ENCODE measurements at regions not wholly inside any gene's neighbourhood (a gene's known extent, or its start where the extent isn't known, plus 50 kb on each side); places are given as distances from the start of the nearest gene placed in this dataset.

DNA sequence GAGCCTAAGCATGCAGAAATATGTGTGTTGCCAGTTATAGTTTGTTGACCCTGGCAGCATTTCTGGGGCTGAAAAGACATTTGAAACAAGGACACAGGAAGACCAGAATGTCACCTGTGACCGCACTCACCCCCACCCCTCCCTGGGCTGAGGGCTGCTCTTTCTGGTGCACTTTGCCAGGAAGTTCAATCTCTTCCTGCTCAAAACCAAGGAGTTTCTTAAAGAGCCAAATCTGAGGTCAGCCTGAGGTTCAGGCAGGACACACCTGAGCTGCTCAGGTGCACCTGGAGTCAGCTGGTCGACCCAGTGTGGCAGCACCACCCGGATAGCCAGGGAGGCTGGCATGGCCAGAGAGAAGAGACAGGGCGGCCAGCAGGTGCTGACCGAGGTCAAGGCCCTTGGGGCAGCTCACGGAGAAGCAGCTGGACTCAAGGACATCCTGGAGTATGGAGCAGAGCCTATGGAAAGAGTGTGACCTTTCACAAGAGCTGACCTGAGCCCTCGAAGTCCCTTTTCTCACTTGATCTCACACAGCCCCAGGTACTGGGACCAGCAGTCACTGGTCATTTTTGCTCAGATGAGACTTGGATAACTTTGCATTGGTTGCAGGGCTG lies 376.9 kb upstream of the IRX4 start:
- 80% methylated on average over 7 of the region's 7 CpGs for WGBS
- Histone ChIP-seq H3K36me3 (ENCODE audit: control insufficient read depth in 2 of 2, insufficient read depth in 2 of 2, low read length in 1 of 2) (no peaks in the 10 kb centered on the region), H3K27ac (ENCODE audit: low read depth in 1 of 2, low read length in 1 of 2) (no peak overlapping the region), H3K4me3 (ENCODE audit: low read length in 2 of 2) (no peak overlapping the region), H3K27me3 (ENCODE audit: control insufficient read depth in 2 of 2, insufficient read depth in 1 of 2, low read length in 1 of 2) (no peaks in the 10 kb centered on the region), H3K4me1 (ENCODE audit: control insufficient read depth in 2 of 2, insufficient read depth in 2 of 2, low read length in 2 of 2) (no peaks in the 10 kb centered on the region), H3K9me3 (ENCODE audit: control insufficient read depth in 2 of 2, insufficient read depth in 1 of 2, low read length in 1 of 2) (no peaks in the 10 kb centered on the region)
- DNase-seq (ENCODE audit: low read depth in 6 of 9, low spot score in 9 of 9) = no peak

- 83% methylated on average over 8 of the region's 8 CpGs for WGBS
- no peaks in the 10 kb centered on the region for H3K9me3 ChIP-seq (ENCODE audit: control insufficient read depth in 2 of 2, insufficient read depth in 1 of 2, low read length in 1 of 2)
- H3K4me3 ChIP-seq (ENCODE audit: low read length in 2 of 2) = no peak overlapping the region
- no peak overlapping the region for H3K27ac ChIP-seq (ENCODE audit: low read depth in 1 of 2, low read length in 1 of 2)
- no peaks in the 10 kb centered on the region for H3K36me3 ChIP-seq (ENCODE audit: control insufficient read depth in 2 of 2, insufficient read depth in 2 of 2, low read length in 1 of 2)
- DNase-seq (ENCODE audit: low read depth in 6 of 9, low spot score in 9 of 9) = no peak
- H3K27me3 ChIP-seq (ENCODE audit: control insufficient read depth in 2 of 2, insufficient read depth in 1 of 2, low read length in 1 of 2) = no peaks in the 10 kb centered on the region
- no peaks in the 10 kb centered on the region for H3K4me1 ChIP-seq (ENCODE audit: control insufficient read depth in 2 of 2, insufficient read depth in 2 of 2, low read length in 2 of 2)
These were observed 376.1 kb upstream of the IRX4 start for GRCh38 chr5:2258861-2259260.

DNA sequence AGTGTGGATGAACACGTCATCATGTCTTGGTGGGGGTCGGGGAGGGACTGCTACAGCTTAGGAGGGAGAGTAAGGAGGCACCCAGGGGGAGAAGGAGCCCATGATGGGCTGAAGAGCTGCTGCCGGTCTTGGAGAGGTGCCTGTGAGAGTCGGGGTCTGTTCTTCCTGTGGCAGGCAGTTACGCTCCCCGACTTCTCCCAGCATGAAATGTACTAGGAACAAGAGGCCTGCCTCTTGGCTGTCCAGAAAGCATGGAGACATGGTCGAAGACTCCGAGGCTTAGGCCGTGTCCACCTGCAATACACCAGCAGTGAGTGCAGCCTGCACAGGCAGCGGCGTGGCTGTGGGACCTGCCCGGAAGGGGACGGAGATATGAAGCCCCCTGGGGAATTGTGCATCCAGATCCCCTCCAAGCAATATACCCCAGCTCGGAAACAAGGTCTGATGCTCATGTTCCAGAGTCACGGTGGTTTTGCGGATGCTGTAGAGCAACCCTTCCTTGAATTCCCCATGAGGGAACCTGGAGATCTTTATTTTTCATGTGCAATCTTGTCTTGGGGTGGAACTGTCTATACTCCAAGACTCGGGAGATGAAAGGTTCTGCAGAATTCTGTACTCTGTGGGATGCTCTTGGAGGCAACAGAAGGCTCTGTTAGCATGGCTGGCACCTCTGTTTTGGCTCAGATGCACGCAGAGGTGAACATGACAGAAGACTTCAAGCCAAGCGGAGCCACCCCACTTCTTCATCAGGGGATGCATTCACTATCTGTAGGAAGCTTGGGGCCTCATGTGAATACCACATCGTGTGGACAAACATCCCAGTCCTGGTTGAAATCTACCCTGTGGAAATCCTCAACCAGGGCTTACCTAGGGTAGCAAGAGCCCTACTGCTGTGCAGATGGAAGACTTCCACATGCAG lies 374.9 kb upstream of the IRX4 start:
- no peak overlapping the region for H3K4me3 ChIP-seq (ENCODE audit: low read length in 2 of 2)
- 87% methylated on average over 20 of the region's 20 CpGs for WGBS
- no peaks in the 10 kb centered on the region for H3K36me3 ChIP-seq (ENCODE audit: control insufficient read depth in 2 of 2, insufficient read depth in 2 of 2, low read length in 1 of 2)
- H3K27ac ChIP-seq (ENCODE audit: low read depth in 1 of 2, low read length in 1 of 2) = no peak overlapping the region
- H3K9me3 ChIP-seq (ENCODE audit: control insufficient read depth in 2 of 2, insufficient read depth in 1 of 2, low read length in 1 of 2) = no peaks in the 10 kb centered on the region
- no peaks in the 10 kb centered on the region for H3K4me1 ChIP-seq (ENCODE audit: control insufficient read depth in 2 of 2, insufficient read depth in 2 of 2, low read length in 2 of 2)
- DNase-seq (ENCODE audit: low read depth in 6 of 9, low spot score in 9 of 9) = no peak
- H3K27me3 ChIP-seq (ENCODE audit: control insufficient read depth in 2 of 2, insufficient read depth in 1 of 2, low read length in 1 of 2) = no peaks in the 10 kb centered on the region

DNA sequence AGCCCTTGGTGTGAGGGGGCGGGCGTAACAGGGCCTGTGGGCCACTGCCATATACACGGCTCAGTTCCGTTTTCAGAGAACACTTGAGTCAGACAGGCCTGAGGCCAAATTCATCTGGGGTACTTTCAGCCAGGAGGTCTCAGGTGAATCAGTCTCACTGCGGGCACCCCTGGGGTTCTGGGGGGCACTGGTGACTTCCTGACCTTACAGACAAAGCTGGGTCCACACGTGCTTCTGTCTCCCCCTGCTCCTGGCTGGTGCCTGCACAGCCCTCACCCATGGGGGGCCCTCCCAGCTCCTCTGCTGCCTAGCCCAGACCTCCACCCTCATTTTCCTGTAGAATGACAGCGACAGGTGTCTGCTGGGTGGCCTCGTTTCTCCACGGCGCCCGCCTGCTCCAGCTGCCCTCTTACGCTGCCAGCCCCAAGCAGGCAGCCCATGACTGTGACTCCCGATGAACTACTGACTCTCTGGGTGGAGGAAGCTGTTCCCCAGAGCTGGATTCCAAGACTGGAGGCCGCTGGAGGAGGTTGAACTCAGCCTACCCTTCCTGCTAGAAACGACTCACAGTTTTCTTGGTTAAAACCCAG lies 374.1 kb upstream of the IRX4 start:
- Histone ChIP-seq H3K4me3 (ENCODE audit: low read length in 2 of 2) (no peak overlapping the region), H3K36me3 (ENCODE audit: control insufficient read depth in 2 of 2, insufficient read depth in 2 of 2, low read length in 1 of 2) (no peaks in the 10 kb centered on the region), H3K27me3 (ENCODE audit: control insufficient read depth in 2 of 2, insufficient read depth in 1 of 2, low read length in 1 of 2) (no peaks in the 10 kb centered on the region), H3K27ac (ENCODE audit: low read depth in 1 of 2, low read length in 1 of 2) (no peak overlapping the region), H3K9me3 (ENCODE audit: control insufficient read depth in 2 of 2, insufficient read depth in 1 of 2, low read length in 1 of 2) (no peaks in the 10 kb centered on the region), H3K4me1 (ENCODE audit: control insufficient read depth in 2 of 2, insufficient read depth in 2 of 2, low read length in 2 of 2) (no peaks in the 10 kb centered on the region)
- WGBS = 83% methylated on average over 15 of the region's 15 CpGs
- DNase-seq (ENCODE audit: low read depth in 6 of 9, low spot score in 9 of 9) = no peak

DNA sequence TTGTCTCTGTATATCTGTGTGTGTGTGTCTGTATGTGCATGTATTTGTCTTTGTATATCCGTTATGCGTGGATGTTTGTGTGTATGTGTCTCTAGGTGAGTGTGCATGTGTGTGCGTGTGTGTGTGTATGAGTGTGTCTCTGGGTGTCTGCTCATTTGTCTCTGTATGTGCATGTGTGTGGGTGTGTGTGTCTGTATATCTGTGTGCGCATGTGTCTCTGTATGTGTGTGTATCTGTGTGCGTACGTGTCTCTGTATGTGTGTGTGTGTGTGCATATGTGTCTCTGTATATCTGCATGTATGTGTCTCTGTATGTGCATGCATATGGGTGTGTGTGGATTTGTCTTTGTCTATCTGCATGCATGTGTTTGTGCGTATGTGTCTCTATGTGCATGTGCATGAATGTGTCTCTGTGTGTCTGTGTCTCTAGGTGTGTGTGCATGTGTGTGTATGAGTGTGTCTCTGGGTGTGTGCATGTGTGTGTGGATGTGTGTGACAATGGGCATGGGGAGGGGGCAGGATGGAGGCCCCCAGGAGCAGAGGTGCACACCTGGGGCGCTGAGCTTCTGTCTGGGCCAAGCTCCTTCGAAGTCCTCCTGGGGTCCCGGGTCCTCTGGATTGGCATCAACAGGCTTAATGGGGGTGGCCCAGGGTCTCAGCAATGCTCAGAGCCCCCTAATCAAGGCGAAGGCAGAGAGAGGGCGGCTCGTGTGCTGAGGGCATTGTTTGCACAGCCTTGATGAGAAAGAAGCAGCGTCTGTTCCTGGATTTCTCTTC lies 373.4 kb upstream of the IRX4 start:
- no peak for DNase-seq (ENCODE audit: low read depth in 6 of 9, low spot score in 9 of 9)
- H3K36me3 ChIP-seq (ENCODE audit: control insufficient read depth in 2 of 2, insufficient read depth in 2 of 2, low read length in 1 of 2) = no peaks in the 10 kb centered on the region

DNA sequence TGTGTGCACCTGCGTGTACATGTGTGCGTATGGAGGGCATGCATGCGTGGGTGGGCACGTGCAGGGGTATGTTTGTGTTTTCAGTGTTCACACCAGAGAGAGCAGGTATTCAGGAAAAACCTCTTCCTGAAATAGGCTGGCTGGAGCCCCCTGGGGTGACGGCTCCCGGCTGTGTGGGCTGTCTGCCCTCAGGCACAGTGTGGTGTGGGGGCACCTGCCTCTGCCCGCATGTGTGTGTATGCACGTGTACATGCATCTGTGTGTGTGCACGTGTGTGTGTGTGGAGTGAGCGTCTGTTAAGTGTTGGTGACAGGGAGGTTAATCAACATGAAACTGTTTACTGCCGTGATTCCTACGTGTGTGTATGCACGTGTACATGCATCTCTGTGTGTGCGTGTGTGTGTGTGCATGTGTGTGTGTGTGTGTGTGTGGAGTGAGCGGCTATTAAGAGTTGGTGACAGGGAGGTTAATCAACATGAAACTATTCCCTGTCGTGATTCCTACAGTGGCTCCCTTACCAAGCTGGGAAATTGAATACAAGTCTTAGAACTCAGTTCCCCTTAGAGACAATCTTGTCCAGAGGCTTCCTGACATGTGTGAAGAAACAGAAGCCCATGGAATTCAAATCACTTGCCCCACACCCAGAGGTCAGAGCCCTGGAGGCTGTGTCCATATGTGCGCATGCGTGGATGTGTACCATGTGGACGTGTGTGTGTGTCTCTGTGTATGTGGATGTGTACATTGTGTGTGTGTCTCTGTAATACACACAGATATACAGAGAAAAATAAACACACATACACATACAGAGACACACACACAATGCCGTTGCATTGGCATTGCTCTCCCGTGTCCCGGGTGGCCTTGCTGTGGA lies 372.4 kb upstream of the IRX4 start:
- DNase-seq (ENCODE audit: low read depth in 6 of 9, low spot score in 9 of 9) = no peak
- Histone ChIP-seq H3K36me3 (ENCODE audit: control insufficient read depth in 2 of 2, insufficient read depth in 2 of 2, low read length in 1 of 2) (no peaks in the 10 kb centered on the region), H3K27me3 (ENCODE audit: control insufficient read depth in 2 of 2, insufficient read depth in 1 of 2, low read length in 1 of 2) (no peaks in the 10 kb centered on the region), H3K9me3 (ENCODE audit: control insufficient read depth in 2 of 2, insufficient read depth in 1 of 2, low read length in 1 of 2) (no peaks in the 10 kb centered on the region), H3K27ac (ENCODE audit: low read depth in 1 of 2, low read length in 1 of 2) (no peak overlapping the region), H3K4me3 (ENCODE audit: low read length in 2 of 2) (no peak overlapping the region), H3K4me1 (ENCODE audit: control insufficient read depth in 2 of 2, insufficient read depth in 2 of 2, low read length in 2 of 2) (no peaks in the 10 kb centered on the region)
- WGBS = 91% methylated on average over 22 of the region's 22 CpGs

More for the DNA sequence above, 373.4 kb upstream of the IRX4 start:
- 93% methylated on average over 14 of the region's 14 CpGs for WGBS
- Histone ChIP-seq H3K9me3 (ENCODE audit: control insufficient read depth in 2 of 2, insufficient read depth in 1 of 2, low read length in 1 of 2) (no peaks in the 10 kb centered on the region), H3K27me3 (ENCODE audit: control insufficient read depth in 2 of 2, insufficient read depth in 1 of 2, low read length in 1 of 2) (no peaks in the 10 kb centered on the region), H3K27ac (ENCODE audit: low read depth in 1 of 2, low read length in 1 of 2) (no peak overlapping the region), H3K4me1 (ENCODE audit: control insufficient read depth in 2 of 2, insufficient read depth in 2 of 2, low read length in 2 of 2) (no peaks in the 10 kb centered on the region), H3K4me3 (ENCODE audit: low read length in 2 of 2) (no peak overlapping the region)

DNA sequence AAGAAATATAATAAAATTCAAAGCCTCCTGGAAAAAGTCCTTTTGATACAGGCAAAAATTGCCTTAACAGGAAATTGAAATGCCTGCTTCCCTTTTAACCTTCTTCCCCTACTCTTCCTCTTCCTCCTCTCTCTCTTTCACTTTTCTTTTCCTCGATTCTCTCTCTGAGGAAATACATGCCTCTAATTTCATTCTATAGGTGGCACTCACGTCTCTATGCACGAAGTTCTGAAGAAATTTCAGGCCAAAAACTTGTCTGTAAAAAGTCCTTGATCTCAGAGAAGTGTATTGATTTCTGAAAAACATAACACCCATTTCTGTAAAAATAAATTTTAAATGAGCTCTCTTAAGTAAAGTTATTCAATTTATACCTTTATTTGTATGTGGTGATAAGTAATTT lies 371.7 kb upstream of the IRX4 start:
- no peak overlapping the region for H3K27ac ChIP-seq (ENCODE audit: low read depth in 1 of 2, low read length in 1 of 2)
- no peaks in the 10 kb centered on the region for H3K9me3 ChIP-seq (ENCODE audit: control insufficient read depth in 2 of 2, insufficient read depth in 1 of 2, low read length in 1 of 2)
- 54% methylated on average over 3 of the region's 3 CpGs for WGBS
- no peaks in the 10 kb centered on the region for H3K36me3 ChIP-seq (ENCODE audit: control insufficient read depth in 2 of 2, insufficient read depth in 2 of 2, low read length in 1 of 2)
- no peaks in the 10 kb centered on the region for H3K27me3 ChIP-seq (ENCODE audit: control insufficient read depth in 2 of 2, insufficient read depth in 1 of 2, low read length in 1 of 2)
- H3K4me3 ChIP-seq (ENCODE audit: low read length in 2 of 2) = no peak overlapping the region
- DNase-seq (ENCODE audit: low read depth in 6 of 9, low spot score in 9 of 9) = no peak
- no peaks in the 10 kb centered on the region for H3K4me1 ChIP-seq (ENCODE audit: control insufficient read depth in 2 of 2, insufficient read depth in 2 of 2, low read length in 2 of 2)

- Histone ChIP-seq H3K27me3 (ENCODE audit: control insufficient read depth in 2 of 2, insufficient read depth in 1 of 2, low read length in 1 of 2) (no peaks in the 10 kb centered on the region), H3K36me3 (ENCODE audit: control insufficient read depth in 2 of 2, insufficient read depth in 2 of 2, low read length in 1 of 2) (no peaks in the 10 kb centered on the region), H3K4me1 (ENCODE audit: control insufficient read depth in 2 of 2, insufficient read depth in 2 of 2, low read length in 2 of 2) (no peaks in the 10 kb centered on the region), H3K9me3 (ENCODE audit: control insufficient read depth in 2 of 2, insufficient read depth in 1 of 2, low read length in 1 of 2) (no peaks in the 10 kb centered on the region), H3K27ac (ENCODE audit: low read depth in 1 of 2, low read length in 1 of 2) (no peak overlapping the region), H3K4me3 (ENCODE audit: low read length in 2 of 2) (no peak overlapping the region)
- DNase-seq (ENCODE audit: low read depth in 6 of 9, low spot score in 9 of 9) = no peak
- WGBS = 91% methylated on average over 19 of the region's 19 CpGs
These were observed 370.6 kb upstream of the IRX4 start for GRCh38 chr5:2253040-2253975.

Data from thymus (tissue), 11 donors.